ENCODE measurements at regions not wholly inside any gene's neighbourhood (a gene's known extent, or its start where the extent isn't known, plus 50 kb on each side); places are given as distances from the start of the nearest gene placed in this dataset.

- TF ChIP-seq CTCF (IDR thresholded peaks at IDR 0.05) (no peak), POLR2A (IDR thresholded peaks at IDR 0.05) (no peak)
Observed at GRCh38 chr9:80932181-80932580, 757.2 kb downstream of the TLE1 start.
